Right cardiac atrium (tissue), 5 donors: ENCODE measurements at regions not wholly inside any gene's neighbourhood (a gene's known extent, or its start where the extent isn't known, plus 50 kb on each side); places are given as distances from the start of the nearest gene placed in this dataset.

Experiments used
- ATAC-seq, 2 donors: fragments of 200-7000 bp; cut with Tn5 transposase; one replicate each; pipeline versions ENCODE4 v1.8.0 to v1.9.1; 2020; ENCODE audit warnings: moderate library complexity in 2 of 2, mild to moderate bottlenecking in 1 of 2
- DNase-seq, 3 donors: peaks; one replicate each; pipeline ENCODE4 v3.0.0-alpha.2; 2020
- H3K27ac ChIP-seq: one replicate; pipeline ENCODE4 v1.5.1; 2013; ENCODE audit warnings: mild to moderate bottlenecking, low read length, control low read depth, moderate library complexity
- H3K27me3 ChIP-seq: one replicate; pipeline ENCODE4 v1.6.1; 2013; ENCODE audit not compliant: control insufficient read depth, insufficient read depth
- H3K4me1 ChIP-seq: one replicate; pipeline ENCODE4 v1.6.1; 2013; ENCODE audit warnings: low read length; ENCODE audit not compliant: control insufficient read depth, insufficient read depth
- H3K4me3 ChIP-seq: one replicate; pipeline ENCODE4 v1.5.1; 2013; ENCODE audit warnings: low read length, control low read depth
- H3K9me3 ChIP-seq: one replicate; pipeline ENCODE4 v1.6.1; 2013; ENCODE audit warnings: low read length; ENCODE audit not compliant: control insufficient read depth
- WGBS: extraction: QIAGEN DNeasy Blood & Tissue Kit; methylation state at CpG from one replicate; pipeline ENCODE4 v1.1.7; 2013; 5-methylcytosine and 5-hydroxymethylcytosine counted together
- intact Hi-C, 4 donors: fragments of 100-400 bp; cut with DNase I; formaldehyde crosslinking; loops; one replicate each; pipeline versions ENCODE4 v1.11.0 to v1.14.0; 2022 to 2023
- donor health status: healthy with polysubstance abuse.
- donor health status: DM: no; HTN: yes; CAD: no.
- donor health status: DM: no; HTN: no; CAD: no.
- donor health status: DM: no; HTN: yes; CAD: no; lungs with severe emphysema.
- donor health status: DM: yes; HTN: yes; CAD: no.

- Histone ChIP-seq H3K4me1 (no peaks in the 10 kb centered on the region), H3K27me3 (no peaks in the 10 kb centered on the region), H3K4me3 (no peak overlapping the region), H3K27ac (no peak overlapping the region), H3K9me3 (no peaks in the 10 kb centered on the region)
- no peak for DNase-seq
- no peak for ATAC-seq
- intact Hi-C loops: no loop called here
- 96% methylated on average over 2 of the region's 2 CpGs for WGBS
Observed at GRCh38 chr13:37383856-37384370, 214.7 kb downstream of the POSTN start.

- intact Hi-C loops: no loop called here
- 79% methylated on average over 2 of the region's 2 CpGs for WGBS
- ATAC-seq: no peak
- Histone ChIP-seq H3K9me3 (no peaks in the 10 kb centered on the region), H3K27ac (no peak overlapping the region), H3K4me3 (no peak overlapping the region), H3K4me1 (no peaks in the 10 kb centered on the region), H3K27me3 (no peaks in the 10 kb centered on the region)
- no peak for DNase-seq
Observed at GRCh38 chr13:37383046-37383445, 215.5 kb downstream of the POSTN start.

DNA sequence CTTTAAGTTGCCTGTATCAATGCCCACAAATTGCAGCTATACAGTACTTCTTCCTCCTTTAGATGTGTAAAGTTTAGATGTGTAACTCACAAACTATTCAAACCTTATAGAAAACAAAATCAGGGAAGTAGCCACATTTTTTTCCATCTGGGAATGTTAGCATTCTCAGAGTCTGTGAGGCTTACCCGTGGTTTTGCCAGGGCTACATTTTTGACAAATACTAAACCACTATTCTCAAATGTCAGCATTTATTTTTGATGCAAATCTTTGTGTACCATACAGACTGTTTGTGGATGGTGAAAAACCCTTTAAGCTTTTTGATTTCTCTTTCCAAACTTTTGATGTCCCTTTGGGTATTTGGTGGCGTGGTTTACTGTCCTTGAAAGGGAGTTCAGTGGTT lies 216.4 kb downstream of the POSTN start:
- Histone ChIP-seq H3K4me1 (no peaks in the 10 kb centered on the region), H3K27ac (no peak overlapping the region), H3K27me3 (no peaks in the 10 kb centered on the region), H3K4me3 (no peak overlapping the region), H3K9me3 (no peaks in the 10 kb centered on the region)
- intact Hi-C loops: no loop called here
- 63% methylated on average over 2 of the region's 2 CpGs for WGBS
- DNase-seq: no peak
- no peak for ATAC-seq

DNA sequence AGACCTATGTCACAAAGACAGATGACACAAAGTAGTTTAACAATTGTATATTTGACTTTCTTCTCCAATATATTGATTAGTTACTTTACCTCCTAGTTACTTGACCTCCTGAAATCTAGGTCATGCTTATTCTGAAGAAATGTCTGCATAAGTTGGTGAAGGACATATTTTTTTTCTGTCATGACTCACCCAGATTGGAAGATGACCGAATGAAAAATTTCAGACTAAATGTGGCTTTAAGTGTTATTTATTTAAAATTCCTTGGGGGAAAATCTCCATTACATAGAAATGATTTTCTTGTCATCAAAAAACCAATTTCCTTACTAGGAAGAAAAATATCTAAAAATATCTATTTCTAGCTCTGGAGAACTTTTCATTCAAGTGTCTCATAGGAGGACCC lies 217.1 kb downstream of the POSTN start:
- Histone ChIP-seq H3K9me3 (no peaks in the 10 kb centered on the region), H3K27ac (no peak overlapping the region), H3K4me1 (no peaks in the 10 kb centered on the region), H3K4me3 (no peak overlapping the region), H3K27me3 (no peaks in the 10 kb centered on the region)
- 68% methylated on average over 1 of the region's 1 CpG for WGBS
- DNase-seq (no peak), ATAC-seq (no peak)
- intact Hi-C loops: no loop called here

GRCh38 chr13:37379841-37380240 lies 218.7 kb downstream of the POSTN start:
- Histone ChIP-seq H3K4me1 (no peaks in the 10 kb centered on the region), H3K27ac (no peak overlapping the region), H3K4me3 (no peak overlapping the region), H3K27me3 (no peaks in the 10 kb centered on the region), H3K9me3 (no peaks in the 10 kb centered on the region)
- ATAC-seq (no peak), DNase-seq (no peak)
- WGBS: 83% methylated on average over 4 of the region's 4 CpGs
- intact Hi-C loops: no loop called here

GRCh38 chr13:37375724-37376123 lies 222.8 kb downstream of the POSTN start:
- DNase-seq (no peak), ATAC-seq (no peak)
- Histone ChIP-seq H3K4me1 (no peaks in the 10 kb centered on the region), H3K27ac (no peak overlapping the region), H3K27me3 (no peaks in the 10 kb centered on the region), H3K9me3 (no peaks in the 10 kb centered on the region), H3K4me3 (no peak overlapping the region)
- 93% methylated on average over 3 of the region's 3 CpGs for WGBS
- intact Hi-C loops: no loop called here

DNA sequence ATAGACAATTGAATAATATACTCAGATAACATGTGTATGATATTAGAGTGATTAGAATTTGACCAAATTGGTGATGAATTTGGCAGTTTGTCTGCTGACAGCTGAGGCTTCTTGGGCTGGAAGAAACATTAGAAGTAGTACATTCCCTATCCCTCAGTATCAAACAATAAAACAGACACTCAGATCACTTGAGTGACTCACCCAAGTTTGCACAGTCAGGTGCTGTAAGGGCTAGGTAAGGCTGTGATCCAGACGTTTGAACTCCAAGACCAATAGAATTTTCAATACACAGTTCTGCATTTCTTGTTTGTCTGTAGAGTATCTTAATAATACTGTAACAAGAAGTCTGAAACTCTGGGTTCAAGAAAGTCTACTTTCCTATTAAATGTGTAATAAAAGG lies 223.5 kb downstream of the POSTN start:
- H3K27me3 ChIP-seq: no peaks in the 10 kb centered on the region
- no peak overlapping the region for H3K27ac ChIP-seq
- H3K4me1 ChIP-seq: no peaks in the 10 kb centered on the region
- intact Hi-C loops: no loop called here
- no peak overlapping the region for H3K4me3 ChIP-seq
- 66% methylated on average over 1 of the region's 1 CpG for WGBS
- DNase-seq: no peak
- ATAC-seq: no peak
- no peaks in the 10 kb centered on the region for H3K9me3 ChIP-seq

DNA sequence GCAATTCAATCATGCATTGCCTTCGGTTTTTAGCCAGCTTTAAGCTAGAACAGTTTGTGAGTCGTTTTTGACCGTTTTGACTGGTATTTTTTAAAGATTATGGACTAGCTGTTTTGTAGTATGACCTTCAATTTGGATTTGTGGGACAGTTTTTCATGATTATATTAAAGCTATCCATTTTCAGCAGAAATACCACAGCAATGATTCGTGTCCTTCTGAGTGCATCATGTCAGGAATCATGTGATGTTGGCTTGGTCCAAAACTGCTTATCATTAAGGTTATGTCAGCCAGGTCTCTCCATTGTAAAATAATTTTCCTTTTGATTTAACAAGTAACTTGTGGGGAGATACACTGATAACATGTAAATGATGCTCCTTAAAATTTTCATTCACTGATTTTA lies 229.0 kb downstream of the POSTN start:
- H3K4me1 ChIP-seq: no peaks in the 10 kb centered on the region
- no peak overlapping the region for H3K4me3 ChIP-seq
- ATAC-seq: no peak
- DNase-seq: no peak
- intact Hi-C loops: no loop called here
- H3K27me3 ChIP-seq: no peaks in the 10 kb centered on the region
- no peak overlapping the region for H3K27ac ChIP-seq
- 19% methylated on average over 4 of the region's 4 CpGs for WGBS
- no peaks in the 10 kb centered on the region for H3K9me3 ChIP-seq

DNA sequence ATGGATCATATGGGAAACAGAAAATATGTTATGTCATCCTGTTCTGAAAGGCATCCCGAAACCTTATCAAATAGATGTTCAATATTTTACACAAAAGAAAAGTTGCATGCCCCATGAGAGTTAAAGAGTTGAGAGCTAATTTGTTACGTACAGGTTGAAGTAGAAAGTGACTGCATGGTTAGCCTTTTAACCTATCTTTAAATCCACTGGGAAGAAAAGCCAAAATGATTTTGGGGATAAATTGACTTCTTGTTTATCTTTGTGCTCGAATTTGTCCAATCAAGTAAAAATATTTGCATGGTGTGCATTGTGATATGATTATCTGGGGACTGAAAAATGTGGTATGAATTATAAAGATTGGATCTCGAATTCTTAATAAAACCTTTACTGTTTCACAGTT lies 230.1 kb downstream of the POSTN start:
- no peaks in the 10 kb centered on the region for H3K27me3 ChIP-seq
- H3K9me3 ChIP-seq: no peaks in the 10 kb centered on the region
- ATAC-seq: no peak
- no peaks in the 10 kb centered on the region for H3K4me1 ChIP-seq
- H3K4me3 ChIP-seq: no peak overlapping the region
- no peak for DNase-seq
- intact Hi-C loops: no loop called here
- WGBS: 71% methylated on average over 4 of the region's 4 CpGs
- H3K27ac ChIP-seq: no peak overlapping the region

GRCh38 chr13:37366044-37366770 lies 232.4 kb downstream of the POSTN start:
- H3K27ac ChIP-seq: no peak overlapping the region
- no peaks in the 10 kb centered on the region for H3K9me3 ChIP-seq
- no peak overlapping the region for H3K4me3 ChIP-seq
- 83% methylated on average over 5 of the region's 5 CpGs for WGBS
- H3K27me3 ChIP-seq: no peaks in the 10 kb centered on the region
- H3K4me1 ChIP-seq: no peaks in the 10 kb centered on the region
- intact Hi-C loops: no loop called here
- ATAC-seq: no peak
- no peak for DNase-seq

GRCh38 chr13:37365496-37365895 lies 233.1 kb downstream of the POSTN start:
- ATAC-seq: no peak
- intact Hi-C loops: no loop called here

GRCh38 chr13:37364956-37365355 lies 233.6 kb downstream of the POSTN start:
- no peaks in the 10 kb centered on the region for H3K4me1 ChIP-seq
- no peaks in the 10 kb centered on the region for H3K27me3 ChIP-seq
- no peak for DNase-seq
- no peak for ATAC-seq
- H3K4me3 ChIP-seq: no peak overlapping the region
- 81% methylated on average over 2 of the region's 2 CpGs for WGBS
- intact Hi-C loops: no loop called here
- H3K27ac ChIP-seq: no peak overlapping the region
- no peaks in the 10 kb centered on the region for H3K9me3 ChIP-seq

More at GRCh38 chr13:37365496-37365895, 233.1 kb downstream of the POSTN start:
- WGBS: 72% methylated on average over 2 of the region's 2 CpGs
- no peaks in the 10 kb centered on the region for H3K4me1 ChIP-seq
- no peak for DNase-seq
- H3K27ac ChIP-seq: no peak overlapping the region
- no peaks in the 10 kb centered on the region for H3K9me3 ChIP-seq
- no peaks in the 10 kb centered on the region for H3K27me3 ChIP-seq
- H3K4me3 ChIP-seq: no peak overlapping the region
